Endothelial cell of umbilical vein (primary cell): ENCODE measurements at regions not wholly inside any gene's neighbourhood (a gene's known extent, or its start where the extent isn't known, plus 50 kb on each side); places are given as distances from the start of the nearest gene placed in this dataset.

ENCODE experiments used
- BruUV-seq: library from RNA; stranded (reverse); fragments of 400-500 nt; replicated peaks from 2 replicates; lab custom pipeline; 2021; lab: Mats Ljungman, UMichigan
- CTCF ChIA-PET: fragments of 300-600, 350-600 bp; sonication (Branson Sonifier 250); formaldehyde crosslinking; loops from one replicate; lab custom pipeline; 2021; ENCODE audit warnings: antibody characterized with exemption, inconsistent platforms; lab: Charles Lee
- POLR2A ChIA-PET: fragments of 300-600, 350-600 bp; sonication (Branson Sonifier 250); formaldehyde crosslinking; loops from one replicate; lab custom pipeline; 2021; ENCODE audit warnings: antibody characterized with exemption, inconsistent platforms; lab: Charles Lee
- DNase-seq: peaks from one replicate; pipeline ENCODE4 v3.0.0-alpha.2; 2011; ENCODE audit warnings: low read depth, low spot score
- FAIRE-seq: peaks from 2 replicates; lab custom pipeline; 2011; peaks lifted over from hg19 to GRCh38; lab: Jason Lieb, UNC
- H2AFZ ChIP-seq: 2 replicates; pipeline ENCODE4 v1.6.0; 2012; ENCODE audit warnings: low read depth, low read length, control low read depth, inconsistent platforms
- H3K27ac ChIP-seq: 2 replicates; pipeline ENCODE4 v1.5.1; 2011; ENCODE audit warnings: low read depth, mild to moderate bottlenecking, control low read depth, low read length, moderate library complexity; ENCODE audit not compliant: insufficient read depth
- H3K27me3 ChIP-seq, 2 experiments: 2 replicates each; pipeline versions ENCODE4 v1.6.0 to v1.6.1; 2011; ENCODE audit warnings: low read length in 2 of 2, mixed read lengths in 1 of 2; ENCODE audit not compliant: control insufficient read depth in 2 of 2, insufficient read depth in 2 of 2
- H3K36me3 ChIP-seq, 2 experiments: 2 replicates in 1 of 2; 3 replicates in 1 of 2; pipeline ENCODE4 v1.5.1; 2011; ENCODE audit warnings: low read length in 2 of 2, mild to moderate bottlenecking in 1 of 2, moderate library complexity in 1 of 2; ENCODE audit not compliant: control insufficient read depth in 2 of 2, insufficient read depth in 2 of 2; ENCODE audit errors: extremely low read depth in 1 of 2
- H3K4me1 ChIP-seq: 3 replicates; pipeline ENCODE4 v1.5.1; 2011; ENCODE audit warnings: mild to moderate bottlenecking, low read length; ENCODE audit not compliant: control insufficient read depth, insufficient read depth; ENCODE audit errors: extremely low read depth
- H3K4me2 ChIP-seq: 2 replicates; pipeline ENCODE4 v1.6.1; 2011; ENCODE audit warnings: low read length, control low read depth, mixed read lengths; ENCODE audit not compliant: insufficient read depth
- H3K4me3 ChIP-seq, 3 experiments: fragments of 200-600 bp in 1 of 3; sonication (generic), shearing (Covaris generic) in 1 of 3; replicated peaks in 1 of 3; 2 replicates each; pipeline ENCODE4 v1.5.1; 2011 to 2016; ENCODE audit warnings: control low read depth in 3 of 3, low read length in 3 of 3, mild to moderate bottlenecking in 2 of 3, inconsistent platforms in 1 of 3, low read depth in 1 of 3, moderate library complexity in 1 of 3; ENCODE audit not compliant: insufficient read depth in 1 of 3
- H3K79me2 ChIP-seq: 2 replicates; pipeline ENCODE4 v1.6.0; 2012; ENCODE audit warnings: low read length, inconsistent platforms; ENCODE audit not compliant: control insufficient read depth, insufficient read depth
- H3K9ac ChIP-seq: replicated peaks from 2 replicates; pipeline ENCODE3; 2011; ENCODE audit warnings: low read length, control low read depth; ENCODE audit not compliant: insufficient read depth; ENCODE audit errors: extremely low read depth
- H3K9me1 ChIP-seq: replicated peaks from 3 replicates; pipeline ENCODE4 v1.6.0; 2011; ENCODE audit warnings: mild to moderate bottlenecking, low read length; ENCODE audit not compliant: control insufficient read depth, insufficient read depth; ENCODE audit errors: extremely low read depth
- H3K9me3 ChIP-seq: replicated peaks from 2 replicates; pipeline ENCODE4 v1.5.1; 2012; ENCODE audit warnings: low read length, inconsistent platforms; ENCODE audit not compliant: control insufficient read depth, insufficient read depth
- H4K20me1 ChIP-seq: replicated peaks from 2 replicates; pipeline ENCODE3; 2011; ENCODE audit warnings: mild to moderate bottlenecking, low read length; ENCODE audit not compliant: control insufficient read depth, insufficient read depth; ENCODE audit errors: extremely low read depth
- EZH2 ChIP-seq: IDR thresholded peaks from 2 replicates; pipeline ENCODE4 v1.6.1; 2012; ENCODE audit warnings: borderline replicate concordance, low read depth, mild to moderate bottlenecking, moderate library complexity, low read length, inconsistent platforms; ENCODE audit not compliant: severe bottlenecking
- FOS ChIP-seq: IDR thresholded peaks from 2 replicates; pipeline ENCODE4 v1.6.1; 2011; ENCODE audit warnings: mild to moderate bottlenecking, low read length, moderate library complexity, borderline replicate concordance; ENCODE audit not compliant: insufficient read depth
- GATA2 ChIP-seq: IDR thresholded peaks from 2 replicates; pipeline ENCODE4 v1.7.0; 2011; ENCODE audit warnings: low read depth, mild to moderate bottlenecking, moderate library complexity, mixed read lengths, low read length; ENCODE audit not compliant: insufficient read length, insufficient read depth
- JUN ChIP-seq: IDR thresholded peaks from 2 replicates; pipeline ENCODE4 v1.6.1; 2011; ENCODE audit warnings: borderline replicate concordance, low read depth; ENCODE audit not compliant: insufficient read length, insufficient read depth
- MYC ChIP-seq: IDR thresholded peaks from one replicate; pipeline ENCODE4 v1.6.1; 2011; ENCODE audit warnings: mild to moderate bottlenecking, low read depth, low read length
- POLR2A ChIP-seq: IDR thresholded peaks from 2 replicates; pipeline ENCODE4 v1.6.1; 2012; ENCODE audit warnings: low read depth, mild to moderate bottlenecking, control low read depth, low read length
- POLR2AphosphoS5 ChIP-seq: IDR thresholded peaks from 2 replicates; pipeline ENCODE4 v1.6.1; 2012; ENCODE audit warnings: low read depth, mild to moderate bottlenecking, control low read depth, low read length, moderate library complexity; ENCODE audit not compliant: insufficient read depth
- dilution Hi-C: fragments of 300-500 bp; cut with MboI; formaldehyde crosslinking; loops from one replicate; pipeline ENCODE4 v1.15.0; 2019; ENCODE audit warnings: low sequenced_read_pairs; ENCODE audit not compliant: extremely low pct_ligation_motif_present
- intact Hi-C: fragments of 100-400 bp; cut with micrococcal nuclease; formaldehyde crosslinking; loops from one replicate; pipeline ENCODE4 v1.10.0; 2022
- TF ChIP-seq, protein P1 (sequence below), 2 donors: IDR thresholded peaks; 1 replicate in 1 of 2; 2 replicates in 1 of 2; pipeline ENCODE4 v1.5.1; 2011; ENCODE audit warnings: low read length in 2 of 2, mild to moderate bottlenecking in 2 of 2, moderate library complexity in 2 of 2, control low read depth in 1 of 2, inconsistent platforms in 1 of 2, low read depth in 1 of 2; ENCODE audit not compliant: insufficient read depth in 1 of 2; ENCODE audit errors: extremely low read depth in 1 of 2
- TF ChIP-seq, protein P2 (sequence below): IDR thresholded peaks from 2 replicates; pipeline ENCODE4 v1.6.1; 2011; ENCODE audit not compliant: insufficient read depth, insufficient read length

DNA sequence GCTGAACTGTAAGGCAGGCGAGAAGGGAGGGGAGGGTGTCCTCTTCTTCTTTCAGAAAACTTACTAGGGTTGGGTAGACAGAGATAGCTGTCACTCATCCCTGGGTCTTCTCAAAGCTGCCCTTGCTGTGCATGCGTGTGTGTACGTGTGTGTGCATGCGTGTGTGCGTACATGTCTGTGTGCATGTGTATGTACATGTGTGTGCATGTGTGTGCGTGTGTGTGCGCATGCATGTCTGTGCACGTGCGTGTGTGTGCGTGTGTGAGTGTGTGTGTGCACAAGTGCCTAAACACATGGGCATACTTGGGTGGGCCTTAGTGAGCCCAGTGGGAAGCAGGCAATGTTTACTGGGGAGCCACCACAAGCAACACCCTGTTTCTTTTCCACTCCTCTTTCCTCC lies 154.8 kb upstream of the TNRC6C start:
- Histone ChIP-seq H2AFZ (no peak overlapping the region), H3K27ac (no peak overlapping the region), H3K4me2 (no peak overlapping the region), H4K20me1 (no peaks in the 10 kb centered on the region), H3K4me1 (no peaks in the 10 kb centered on the region), H3K9me3 (no peaks in the 10 kb centered on the region), H3K36me3 (no peaks in the 10 kb centered on the region), H3K4me3 (no peak overlapping the region), H3K27me3 (peaks cover 7 to 22% of the 10 kb centered on the region in 2 experiments), H3K79me2 (no peaks in the 10 kb centered on the region), H3K9ac (no peak overlapping the region), H3K9me1 (no peaks in the 10 kb centered on the region)
- TF ChIP-seq FOS (no peak), POLR2A (no peak), EZH2 (no peak), POLR2AphosphoS5 (no peak), JUN (no peak), MYC (no peak), GATA2 (no peak)
- TF ChIP-seq, protein P1, sequence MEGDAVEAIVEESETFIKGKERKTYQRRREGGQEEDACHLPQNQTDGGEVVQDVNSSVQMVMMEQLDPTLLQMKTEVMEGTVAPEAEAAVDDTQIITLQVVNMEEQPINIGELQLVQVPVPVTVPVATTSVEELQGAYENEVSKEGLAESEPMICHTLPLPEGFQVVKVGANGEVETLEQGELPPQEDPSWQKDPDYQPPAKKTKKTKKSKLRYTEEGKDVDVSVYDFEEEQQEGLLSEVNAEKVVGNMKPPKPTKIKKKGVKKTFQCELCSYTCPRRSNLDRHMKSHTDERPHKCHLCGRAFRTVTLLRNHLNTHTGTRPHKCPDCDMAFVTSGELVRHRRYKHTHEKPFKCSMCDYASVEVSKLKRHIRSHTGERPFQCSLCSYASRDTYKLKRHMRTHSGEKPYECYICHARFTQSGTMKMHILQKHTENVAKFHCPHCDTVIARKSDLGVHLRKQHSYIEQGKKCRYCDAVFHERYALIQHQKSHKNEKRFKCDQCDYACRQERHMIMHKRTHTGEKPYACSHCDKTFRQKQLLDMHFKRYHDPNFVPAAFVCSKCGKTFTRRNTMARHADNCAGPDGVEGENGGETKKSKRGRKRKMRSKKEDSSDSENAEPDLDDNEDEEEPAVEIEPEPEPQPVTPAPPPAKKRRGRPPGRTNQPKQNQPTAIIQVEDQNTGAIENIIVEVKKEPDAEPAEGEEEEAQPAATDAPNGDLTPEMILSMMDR (IDR thresholded peaks at IDR 0.05; ENCODE audit: extremely low read depth in 1 of 2, insufficient read depth in 1 of 2, low read depth in 1 of 2, low read length in 2 of 2) = no peak
- TF ChIP-seq, protein P2, sequence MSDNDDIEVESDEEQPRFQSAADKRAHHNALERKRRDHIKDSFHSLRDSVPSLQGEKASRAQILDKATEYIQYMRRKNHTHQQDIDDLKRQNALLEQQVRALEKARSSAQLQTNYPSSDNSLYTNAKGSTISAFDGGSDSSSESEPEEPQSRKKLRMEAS = no peak
- no peak for DNase-seq
- BruUV-seq = no TSS peak
- no peak for FAIRE-seq
- dilution Hi-C loops = no loop called here
- ChIA-PET CTCF (interaction anchor here (1.3 kb wide), 1 partner anchor 210 kb away, joined by 3 read pairs; no protein-coding TSS in a partner anchor), POLR2A (no interaction called here)
- intact Hi-C loops = no loop called here
